ENCODE measurements at regions not wholly inside any gene's neighbourhood (a gene's known extent, or its start where the extent isn't known, plus 50 kb on each side); places are given as distances from the start of the nearest gene placed in this dataset.

DNA sequence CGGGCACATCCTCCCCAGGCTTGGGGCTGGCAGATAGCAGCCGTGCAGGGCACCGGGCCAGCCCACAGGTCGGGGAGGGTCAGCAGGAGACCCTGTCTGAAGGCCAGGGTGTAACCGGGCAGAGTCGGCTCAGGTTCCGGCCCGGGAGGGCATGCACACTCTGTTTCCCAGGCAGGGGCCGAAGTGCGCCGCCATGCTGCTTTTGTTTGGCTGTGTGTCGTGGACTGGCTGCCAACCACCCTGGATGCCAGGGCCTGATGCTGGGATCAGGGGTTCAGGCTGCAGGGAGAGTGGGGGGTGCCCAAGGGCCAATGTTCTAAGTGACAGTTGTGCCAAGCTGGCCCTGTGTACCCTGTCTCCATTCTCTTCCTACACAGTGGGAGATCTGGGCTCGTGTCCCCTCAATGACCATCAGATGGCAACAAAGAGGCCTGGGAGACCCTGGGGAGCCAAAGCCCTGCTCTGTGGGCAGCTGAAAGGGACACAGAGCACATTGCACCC, 120.9 kb upstream of the B3GAT1 start (continued):
- TF ChIP-seq, protein P1, sequence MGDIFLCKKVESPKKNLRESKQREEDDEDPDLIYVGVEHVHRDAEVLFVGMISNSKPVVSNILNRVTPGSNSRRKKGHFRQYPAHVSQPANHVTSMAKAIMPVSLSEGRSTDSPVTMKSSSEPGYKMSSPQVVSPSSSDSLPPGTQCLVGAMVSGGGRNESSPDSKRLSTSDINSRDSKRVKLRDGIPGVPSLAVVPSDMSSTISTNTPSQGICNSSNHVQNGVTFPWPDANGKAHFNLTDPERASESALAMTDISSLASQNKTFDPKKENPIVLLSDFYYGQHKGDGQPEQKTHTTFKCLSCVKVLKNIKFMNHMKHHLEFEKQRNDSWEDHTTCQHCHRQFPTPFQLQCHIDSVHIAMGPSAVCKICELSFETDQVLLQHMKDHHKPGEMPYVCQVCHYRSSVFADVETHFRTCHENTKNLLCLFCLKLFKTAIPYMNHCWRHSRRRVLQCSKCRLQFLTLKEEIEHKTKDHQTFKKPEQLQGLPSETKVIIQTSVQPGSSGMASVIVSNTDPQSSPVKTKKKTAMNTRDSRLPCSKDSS (IDR thresholded peaks at IDR 0.05; ENCODE audit: low read depth, partially characterized antibody): no peak
- TF ChIP-seq YY1 (IDR thresholded peaks at IDR 0.05; ENCODE audit: borderline replicate concordance in 1 of 3, control insufficient read depth in 1 of 3, extremely low read depth in 1 of 3, insufficient read depth in 3 of 3, insufficient read length in 1 of 3, insufficient replicate concordance in 2 of 3, low read depth in 1 of 3, low read length in 2 of 3) (no peak), CTBP1 (IDR thresholded peaks at IDR 0.05; ENCODE audit: borderline replicate concordance) (no peak), CC2D1A (IDR thresholded peaks at IDR 0.05) (no peak), SMAD3 (CRISPR knock-in tag; conservative IDR thresholded peaks at IDR 0.05) (no peak), HDAC6 (IDR thresholded peaks at IDR 0.05; ENCODE audit: low read depth, low read length) (no peak), POLR2A (conservative IDR thresholded peaks at IDR 0.05) (no peak), MEF2A (IDR thresholded peaks at IDR 0.05; ENCODE audit: control insufficient read depth, low read depth, low read length) (no peak)
- TF ChIP-seq, protein P2, sequence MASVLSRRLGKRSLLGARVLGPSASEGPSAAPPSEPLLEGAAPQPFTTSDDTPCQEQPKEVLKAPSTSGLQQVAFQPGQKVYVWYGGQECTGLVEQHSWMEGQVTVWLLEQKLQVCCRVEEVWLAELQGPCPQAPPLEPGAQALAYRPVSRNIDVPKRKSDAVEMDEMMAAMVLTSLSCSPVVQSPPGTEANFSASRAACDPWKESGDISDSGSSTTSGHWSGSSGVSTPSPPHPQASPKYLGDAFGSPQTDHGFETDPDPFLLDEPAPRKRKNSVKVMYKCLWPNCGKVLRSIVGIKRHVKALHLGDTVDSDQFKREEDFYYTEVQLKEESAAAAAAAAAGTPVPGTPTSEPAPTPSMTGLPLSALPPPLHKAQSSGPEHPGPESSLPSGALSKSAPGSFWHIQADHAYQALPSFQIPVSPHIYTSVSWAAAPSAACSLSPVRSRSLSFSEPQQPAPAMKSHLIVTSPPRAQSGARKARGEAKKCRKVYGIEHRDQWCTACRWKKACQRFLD (CRISPR knock-in tag; IDR thresholded peaks at IDR 0.05): no peak
